COLO668 (cell line): ENCODE measurements at regions not wholly inside any gene's neighbourhood (a gene's known extent, or its start where the extent isn't known, plus 50 kb on each side); places are given as distances from the start of the nearest gene placed in this dataset.
"Not testable (repeated sequence)": the region's sequence is repeated elsewhere in the genome, so short reads cannot be mapped to it uniquely, and the experiment has no call there.

ENCODE experiments used
- DNase-seq: peaks from one replicate; lab custom pipeline; 2025; ENCODE audit not compliant: unreplicated experiment; lab: John Stamatoyannopoulos, UW

- no peak for DNase-seq
Measured at GRCh38 chr15:96645796-96646195, 315.3 kb downstream of the NR2F2 start.

- no peak for DNase-seq
Measured at GRCh38 chr15:96648866-96649265, 318.4 kb downstream of the NR2F2 start.

GRCh38 chr15:96657096-96657495, 326.6 kb downstream of the NR2F2 start:
- DNase-seq, result no peak

- not testable (repeated sequence) for DNase-seq
Measured at GRCh38 chr15:96666979-96667378, 336.5 kb downstream of the NR2F2 start.

- no peak for DNase-seq
Measured at GRCh38 chr15:96670389-96670788, 339.9 kb downstream of the NR2F2 start.

GRCh38 chr15:96672629-96673028, 342.1 kb downstream of the NR2F2 start:
- DNase-seq, result no peak

GRCh38 chr15:96678386-96678785, 347.9 kb downstream of the NR2F2 start:
- DNase-seq, result no peak

- DNase-seq, result no peak
Measured at GRCh38 chr15:96687388-96688107, 357.0 kb downstream of the NR2F2 start.

GRCh38 chr15:96690733-96691132, 360.2 kb downstream of the NR2F2 start:
- DNase-seq, result no peak

GRCh38 chr15:96692826-96693225, 362.3 kb downstream of the NR2F2 start:
- no peak for DNase-seq

GRCh38 chr15:96693515-96693914, 363.0 kb downstream of the NR2F2 start:
- DNase-seq, result no peak

GRCh38 chr15:96693990-96694517, 363.6 kb downstream of the NR2F2 start:
- DNase-seq, result no peak

GRCh38 chr15:96695426-96695825, 364.9 kb downstream of the NR2F2 start:
- no peak for DNase-seq

- no peak for DNase-seq
Measured at GRCh38 chr15:96699871-96700401, 369.4 kb downstream of the NR2F2 start.

GRCh38 chr15:96700555-96700954, 370.1 kb downstream of the NR2F2 start:
- DNase-seq, result no peak

GRCh38 chr15:96701443-96701842, 370.9 kb downstream of the NR2F2 start:
- no peak for DNase-seq

GRCh38 chr15:96701877-96702276, 371.4 kb downstream of the NR2F2 start:
- no peak for DNase-seq

- DNase-seq, result no peak
Measured at GRCh38 chr15:96702589-96702988, 372.1 kb downstream of the NR2F2 start.

- DNase-seq, result no peak
Measured at GRCh38 chr15:96703091-96703490, 372.6 kb downstream of the NR2F2 start.

- no peak for DNase-seq
Measured at GRCh38 chr15:96703794-96704550, 373.5 kb downstream of the NR2F2 start.

GRCh38 chr15:96716075-96716474, 385.6 kb downstream of the NR2F2 start:
- DNase-seq, result no peak

- no peak for DNase-seq
Measured at GRCh38 chr15:96716478-96716877, 386.0 kb downstream of the NR2F2 start.
